ENCODE measurements at regions not wholly inside any gene's neighbourhood (a gene's known extent, or its start where the extent isn't known, plus 50 kb on each side); places are given as distances from the start of the nearest gene placed in this dataset.

- H3K79me2 ChIP-seq (ENCODE audit: control insufficient read depth, insufficient read depth, low read length) = no peaks in the 10 kb centered on the region
- no peak overlapping the region for H3K4me2 ChIP-seq (ENCODE audit: insufficient read depth, low read length)
- no peak overlapping the region for H3K27ac ChIP-seq (ENCODE audit: insufficient read depth, low read depth, low read length)
- H4K20me1 ChIP-seq (replicated peaks; ENCODE audit: control insufficient read depth, extremely low read depth, insufficient read depth, low read length) = no peaks in the 10 kb centered on the region
- no peaks in the 10 kb centered on the region for H3K9me1 ChIP-seq (replicated peaks; ENCODE audit: control insufficient read depth, extremely low read depth, insufficient read depth, low read length)
- no peaks in the 10 kb centered on the region for H3K27me3 ChIP-seq (ENCODE audit: control insufficient read depth in 2 of 2, insufficient read depth in 2 of 2, low read length in 2 of 2)
- CTCF ChIA-PET = no interaction called here
- DNase-seq (ENCODE audit: low read depth, low spot score) = no peak
- no peak overlapping the region for H3K9ac ChIP-seq (replicated peaks; ENCODE audit: extremely low read depth, insufficient read depth, low read length)
- no peak overlapping the region for H3K4me3 ChIP-seq (replicated peaks in 1 of 3; ENCODE audit: insufficient read depth in 1 of 3, low read depth in 1 of 3, low read length in 3 of 3)
- no TSS peak for BruUV-seq (replicated peaks)
- H3K36me3 ChIP-seq (ENCODE audit: control insufficient read depth in 2 of 2, extremely low read depth in 1 of 2, insufficient read depth in 2 of 2, low read length in 2 of 2) = no peaks in the 10 kb centered on the region
- POLR2A ChIA-PET = no interaction called here
- intact Hi-C loops (cut with micrococcal nuclease) (no loop called here), dilution Hi-C loops (cut with MboI; ENCODE audit: extremely low pct_ligation_motif_present, low sequenced_read_pairs) (no loop called here)
- no peak for FAIRE-seq
- H3K9me3 ChIP-seq (replicated peaks; ENCODE audit: control insufficient read depth, insufficient read depth, low read length) = no peaks in the 10 kb centered on the region
- no peak for TF ChIP-seq MAX (IDR thresholded peaks at IDR 0.05; ENCODE audit: insufficient read depth, insufficient read length)
- TF ChIP-seq POLR2A (IDR thresholded peaks at IDR 0.05; ENCODE audit: low read depth, low read length) = no peak
- no peak for TF ChIP-seq EZH2 (IDR thresholded peaks at IDR 0.05; ENCODE audit: borderline replicate concordance, low read depth, low read length, severe bottlenecking)
- no peak for TF ChIP-seq FOS (IDR thresholded peaks at IDR 0.05; ENCODE audit: borderline replicate concordance, insufficient read depth, low read length)
- TF ChIP-seq GATA2 (IDR thresholded peaks at IDR 0.05; ENCODE audit: insufficient read depth, insufficient read length, low read depth, low read length) = no peak
- TF ChIP-seq, protein P1, sequence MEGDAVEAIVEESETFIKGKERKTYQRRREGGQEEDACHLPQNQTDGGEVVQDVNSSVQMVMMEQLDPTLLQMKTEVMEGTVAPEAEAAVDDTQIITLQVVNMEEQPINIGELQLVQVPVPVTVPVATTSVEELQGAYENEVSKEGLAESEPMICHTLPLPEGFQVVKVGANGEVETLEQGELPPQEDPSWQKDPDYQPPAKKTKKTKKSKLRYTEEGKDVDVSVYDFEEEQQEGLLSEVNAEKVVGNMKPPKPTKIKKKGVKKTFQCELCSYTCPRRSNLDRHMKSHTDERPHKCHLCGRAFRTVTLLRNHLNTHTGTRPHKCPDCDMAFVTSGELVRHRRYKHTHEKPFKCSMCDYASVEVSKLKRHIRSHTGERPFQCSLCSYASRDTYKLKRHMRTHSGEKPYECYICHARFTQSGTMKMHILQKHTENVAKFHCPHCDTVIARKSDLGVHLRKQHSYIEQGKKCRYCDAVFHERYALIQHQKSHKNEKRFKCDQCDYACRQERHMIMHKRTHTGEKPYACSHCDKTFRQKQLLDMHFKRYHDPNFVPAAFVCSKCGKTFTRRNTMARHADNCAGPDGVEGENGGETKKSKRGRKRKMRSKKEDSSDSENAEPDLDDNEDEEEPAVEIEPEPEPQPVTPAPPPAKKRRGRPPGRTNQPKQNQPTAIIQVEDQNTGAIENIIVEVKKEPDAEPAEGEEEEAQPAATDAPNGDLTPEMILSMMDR (IDR thresholded peaks at IDR 0.05; ENCODE audit: extremely low read depth in 1 of 2, insufficient read depth in 1 of 2, low read depth in 1 of 2, low read length in 2 of 2) = no peak
- no peak for TF ChIP-seq POLR2AphosphoS5 (IDR thresholded peaks at IDR 0.05; ENCODE audit: insufficient read depth, low read depth, low read length)
- TF ChIP-seq JUN (IDR thresholded peaks at IDR 0.05; ENCODE audit: borderline replicate concordance, insufficient read depth, insufficient read length, low read depth) = no peak
- TF ChIP-seq MYC (IDR thresholded peaks at IDR 0.05; ENCODE audit: low read depth, low read length) = no peak
- no peak overlapping the region for H2AFZ ChIP-seq (ENCODE audit: low read depth, low read length)
- no peaks in the 10 kb centered on the region for H3K4me1 ChIP-seq (ENCODE audit: control insufficient read depth, extremely low read depth, insufficient read depth, low read length)
Measured at GRCh38 chr5:8961956-8962355, 583.9 kb downstream of the SEMA5A start.

Data from endothelial cell of umbilical vein (primary cell).